HepG2 (cell line): ENCODE measurements at regions not wholly inside any gene's neighbourhood (a gene's known extent, or its start where the extent isn't known, plus 50 kb on each side); places are given as distances from the start of the nearest gene placed in this dataset.

Experiments used
- ATAC-seq: fragments of 200-7000 bp; cut with Tn5 transposase; 3 replicates; pipeline ENCODE4 v1.9.1; 2020; ENCODE audit warnings: mild to moderate bottlenecking, moderate library complexity
- BruUV-seq: library from RNA; stranded (reverse); fragments of 400-500 nt; replicated peaks from 2 replicates; lab custom pipeline; 2021; lab: Mats Ljungman, UMichigan
- CTCF ChIA-PET: fragments of 300-600 bp; formaldehyde crosslinking; extraction: SDS; loops from one replicate; lab custom pipeline; 2021; ENCODE audit warnings: low total read pairs, inconsistent platforms, low intra/inter-chr PET ratio; lab: Yijun Ruan, JAX
- POLR2A ChIA-PET: fragments of 350-600 bp; sonication (Branson Sonifier 250); formaldehyde crosslinking; loops from one replicate; lab custom pipeline; 2020; ENCODE audit warnings: antibody characterized with exemption, inconsistent platforms; lab: Yijun Ruan, JAX
- DNase-seq: peaks from one replicate; pipeline ENCODE4 v3.0.0-alpha.2; 2015; ENCODE audit warnings: low spot score
- FAIRE-seq: peaks from 3 replicates; lab custom pipeline; 2011; peaks lifted over from hg19 to GRCh38; lab: Jason Lieb, UNC
- H2AFZ ChIP-seq: one replicate; pipeline ENCODE4 v1.6.1; 2011; ENCODE audit warnings: low read length, inconsistent platforms
- H3K27ac ChIP-seq: fragments of 300-600 bp; 3 replicates; pipeline ENCODE4 v1.8.0; 2011; ENCODE audit warnings: mixed run types, mild to moderate bottlenecking, mixed read lengths, low read length, inconsistent platforms; ENCODE audit not compliant: insufficient read depth; ENCODE audit errors: extremely low read length
- H3K27me3 ChIP-seq, 2 experiments: fragments of 200-600 bp in 1 of 2; 2 replicates in 1 of 2; 3 replicates in 1 of 2; pipeline versions ENCODE4 v1.6.0 to v1.8.0; 2011; ENCODE audit warnings: low read length in 2 of 2, mild to moderate bottlenecking in 2 of 2, moderate library complexity in 2 of 2, inconsistent platforms in 1 of 2; ENCODE audit not compliant: insufficient read depth in 2 of 2, control insufficient read depth in 1 of 2
- H3K36me3 ChIP-seq, 2 experiments: fragments of 200-600 bp in 1 of 2; replicated peaks in 1 of 2; 2 replicates in 1 of 2; 3 replicates in 1 of 2; pipeline versions ENCODE4 v1.5.1 to v1.8.0; 2011; ENCODE audit warnings: low read length in 2 of 2, inconsistent platforms in 1 of 2; ENCODE audit not compliant: insufficient read depth in 2 of 2, control insufficient read depth in 1 of 2
- H3K4me1 ChIP-seq: 2 replicates; pipeline ENCODE4 v1.5.1; 2012; ENCODE audit warnings: low read length, inconsistent platforms; ENCODE audit not compliant: insufficient read depth
- H3K4me2 ChIP-seq: 2 replicates; pipeline ENCODE4 v1.6.0; 2011; ENCODE audit warnings: low read depth, low read length, inconsistent platforms
- H3K4me3 ChIP-seq, 3 experiments: fragments of 200-600 bp in 1 of 3; sonication (generic), shearing (Covaris generic) in 1 of 3; replicated peaks in 1 of 3; 2 replicates each; pipeline ENCODE4 v1.5.1; 2011 to 2016; ENCODE audit warnings: low read length in 3 of 3, inconsistent platforms in 2 of 3, low read depth in 2 of 3, mild to moderate bottlenecking in 2 of 3, control low read depth in 1 of 3, mixed read lengths in 1 of 3; ENCODE audit not compliant: insufficient read depth in 1 of 3
- H3K79me2 ChIP-seq: one replicate; pipeline ENCODE4 v1.6.1; 2011; ENCODE audit warnings: low read length, inconsistent platforms; ENCODE audit not compliant: insufficient read depth
- H3K9ac ChIP-seq: 2 replicates; pipeline ENCODE4 v1.6.0; 2011; ENCODE audit warnings: mild to moderate bottlenecking, low read depth, low read length, inconsistent platforms; ENCODE audit not compliant: insufficient read depth
- H3K9me3 ChIP-seq: 2 replicates; pipeline ENCODE4 v1.5.1; 2012; ENCODE audit warnings: mild to moderate bottlenecking, low read length
- H4K20me1 ChIP-seq: 2 replicates; pipeline ENCODE4 v1.6.0; 2011; ENCODE audit warnings: inconsistent platforms, mild to moderate bottlenecking, low read length, moderate library complexity; ENCODE audit not compliant: insufficient read depth
- ASH2L ChIP-seq: fragments of 300-600, 200-600 bp; sonication (generic); IDR thresholded peaks from 2 replicates; pipeline ENCODE4 v1.7.0; 2017; ENCODE audit warnings: low read depth, mild to moderate bottlenecking, moderate library complexity, mixed read lengths, low read length; ENCODE audit not compliant: insufficient read length
- ATRX ChIP-seq: sonication (generic); formaldehyde crosslinking; IDR thresholded peaks from 2 replicates; pipeline ENCODE4 v1.4.0; 2020; ENCODE audit warnings: missing genetic modification reagents, borderline replicate concordance
- MED13 ChIP-seq: sonication (generic); formaldehyde crosslinking; IDR thresholded peaks from 2 replicates; pipeline ENCODE4 v1.5.0; 2020; ENCODE audit warnings: missing genetic modification reagents
- ZNF749 ChIP-seq: sonication (generic); formaldehyde crosslinking; IDR thresholded peaks from 2 replicates; pipeline ENCODE4 v1.8.0; 2022; ENCODE audit warnings: mild to moderate bottlenecking, missing genetic modification reagents, moderate library complexity, borderline replicate concordance
- WGBS: methylation state at CpG from one replicate; pipeline ENCODE4 v1.1.6; 2017; ENCODE audit warnings: low lambda C conversion rate; 5-methylcytosine and 5-hydroxymethylcytosine counted together
- in situ Hi-C: cut with HindIII; loops from 2 replicates; pipeline ENCODE4 v1.10.0; 2017; ENCODE audit warnings: low pct_unique_long_range_greater_than_20kb; ENCODE audit not compliant: extremely low pct_ligation_motif_present
- intact Hi-C: fragments of 100-400 bp; cut with micrococcal nuclease; formaldehyde crosslinking; loops from one replicate; pipeline ENCODE4 v1.10.0; 2022; ENCODE audit not compliant: unreplicated experiment
- TF ChIP-seq, protein P1 (sequence below): sonication (generic); formaldehyde crosslinking; IDR thresholded peaks from 2 replicates; pipeline ENCODE4 v1.4.0; 2020; ENCODE audit warnings: missing genetic modification reagents, mild to moderate bottlenecking, borderline replicate concordance
- TF ChIP-seq, protein P2 (sequence below): sonication (generic); formaldehyde crosslinking; IDR thresholded peaks from 2 replicates; pipeline ENCODE4 v1.4.0; 2020; ENCODE audit warnings: low read depth, missing genetic modification reagents
- TF ChIP-seq, protein P3 (sequence below): sonication (generic); formaldehyde crosslinking; IDR thresholded peaks from 2 replicates; pipeline ENCODE4 v1.4.0; 2020; ENCODE audit warnings: missing genetic modification reagents
- TF ChIP-seq, protein P4 (sequence below), 2 experiments: fragments of 450-650 bp in 1 of 2; sonication (generic) in 1 of 2; formaldehyde crosslinking; IDR thresholded peaks; 2 replicates each; pipeline versions ENCODE4 v1.5.0 to v1.8.0; 2020 to 2022; ENCODE audit warnings: mild to moderate bottlenecking in 1 of 2, missing genetic modification reagents in 1 of 2

DNA sequence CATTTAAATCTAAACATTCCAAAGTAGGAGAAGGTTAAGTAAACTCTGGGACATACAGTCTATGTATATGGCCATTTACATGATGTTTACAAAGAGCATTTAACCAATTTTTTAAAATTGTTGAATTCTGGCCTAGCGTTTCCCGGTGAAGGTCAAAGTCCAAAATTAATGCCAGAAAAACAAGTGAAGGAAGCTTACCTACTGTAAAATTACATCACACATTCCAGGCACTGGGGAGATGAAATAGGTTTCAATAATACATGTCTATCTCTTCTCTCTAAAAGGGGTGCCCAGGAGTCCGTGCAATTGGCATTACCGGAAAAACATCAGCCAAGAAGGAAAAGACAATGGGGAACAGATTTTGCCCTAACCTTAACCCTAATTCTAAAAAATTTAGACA lies 358.8 kb downstream of the VPS13C start:
- H2AFZ ChIP-seq: no peak overlapping the region
- no peaks in the 10 kb centered on the region for H3K27me3 ChIP-seq
- H3K4me2 ChIP-seq: no peak overlapping the region
- no peak for TF ChIP-seq MED13 (CRISPR knock-in tag)
- TF ChIP-seq, protein P1, sequence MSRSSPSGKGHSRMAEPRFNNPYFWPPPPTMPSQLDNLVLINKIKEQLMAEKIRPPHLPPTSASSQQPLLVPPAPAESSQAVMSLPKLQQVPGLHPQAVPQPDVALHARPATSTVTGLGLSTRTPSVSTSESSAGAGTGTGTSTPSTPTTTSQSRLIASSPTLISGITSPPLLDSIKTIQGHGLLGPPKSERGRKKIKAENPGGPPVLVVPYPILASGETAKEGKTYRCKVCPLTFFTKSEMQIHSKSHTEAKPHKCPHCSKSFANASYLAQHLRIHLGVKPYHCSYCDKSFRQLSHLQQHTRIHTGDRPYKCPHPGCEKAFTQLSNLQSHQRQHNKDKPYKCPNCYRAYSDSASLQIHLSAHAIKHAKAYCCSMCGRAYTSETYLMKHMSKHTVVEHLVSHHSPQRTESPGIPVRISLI: no peak
- 23% methylated on average over 4 of the region's 4 CpGs for WGBS
- H3K79me2 ChIP-seq: no peaks in the 10 kb centered on the region
- BruUV-seq: no TSS peak
- H3K4me3 ChIP-seq: no peak overlapping the region
- CTCF ChIA-PET: no interaction called here
- ATAC-seq (no peak), DNase-seq (no peak), FAIRE-seq (no peak)
- in situ Hi-C loops (no loop called here), intact Hi-C loops (no loop called here)
- no peaks in the 10 kb centered on the region for H4K20me1 ChIP-seq
- H3K36me3 ChIP-seq: no peaks in the 10 kb centered on the region
- H3K9me3 ChIP-seq: no peaks in the 10 kb centered on the region
- POLR2A ChIA-PET: no interaction called here
- no peak overlapping the region for H3K27ac ChIP-seq
- H3K9ac ChIP-seq: no peak overlapping the region
- peaks cover 6% of the 10 kb centered on the region; the same call in 1 of the 2 replicates for H3K4me1 ChIP-seq

DNA sequence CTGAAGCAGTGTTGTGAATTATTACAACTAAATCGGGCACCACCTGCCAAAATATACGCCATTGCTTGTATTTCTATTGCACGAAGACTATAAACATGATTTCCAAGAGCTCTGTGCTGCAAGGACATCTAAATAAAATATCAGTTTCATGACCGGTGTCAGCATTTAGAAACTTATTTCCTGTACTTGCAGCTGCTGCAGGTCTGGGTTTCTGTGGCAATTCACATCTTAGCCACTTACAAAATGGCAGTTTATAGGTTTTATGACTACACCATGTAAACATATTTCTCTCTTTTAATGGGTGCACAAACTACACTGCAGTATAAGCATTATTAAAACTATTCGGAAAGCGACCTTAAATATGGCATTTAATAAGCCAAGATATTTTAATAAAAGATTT lies 359.4 kb downstream of the VPS13C start:
- ChIA-PET CTCF (no interaction called here), POLR2A (no interaction called here)
- H3K4me2 ChIP-seq: no peak overlapping the region
- FAIRE-seq (no peak), ATAC-seq (no peak), DNase-seq (no peak)
- H3K4me3 ChIP-seq: no peak overlapping the region
- H3K9me3 ChIP-seq: no peaks in the 10 kb centered on the region
- no peak overlapping the region for H3K9ac ChIP-seq
- H3K27ac ChIP-seq: no peak overlapping the region
- 19% methylated on average over 6 of the region's 6 CpGs for WGBS
- H4K20me1 ChIP-seq: no peaks in the 10 kb centered on the region
- no peaks in the 10 kb centered on the region for H3K79me2 ChIP-seq
- in situ Hi-C loops: no loop called here
- BruUV-seq: no TSS peak
- no peak overlapping the region for H2AFZ ChIP-seq
- peaks cover 6% of the 10 kb centered on the region; the same call in 1 of the 2 replicates for H3K4me1 ChIP-seq
- intact Hi-C loops: no loop called here
- H3K36me3 ChIP-seq: no peaks in the 10 kb centered on the region
- no peaks in the 10 kb centered on the region for H3K27me3 ChIP-seq
- TF ChIP-seq, protein P2, sequence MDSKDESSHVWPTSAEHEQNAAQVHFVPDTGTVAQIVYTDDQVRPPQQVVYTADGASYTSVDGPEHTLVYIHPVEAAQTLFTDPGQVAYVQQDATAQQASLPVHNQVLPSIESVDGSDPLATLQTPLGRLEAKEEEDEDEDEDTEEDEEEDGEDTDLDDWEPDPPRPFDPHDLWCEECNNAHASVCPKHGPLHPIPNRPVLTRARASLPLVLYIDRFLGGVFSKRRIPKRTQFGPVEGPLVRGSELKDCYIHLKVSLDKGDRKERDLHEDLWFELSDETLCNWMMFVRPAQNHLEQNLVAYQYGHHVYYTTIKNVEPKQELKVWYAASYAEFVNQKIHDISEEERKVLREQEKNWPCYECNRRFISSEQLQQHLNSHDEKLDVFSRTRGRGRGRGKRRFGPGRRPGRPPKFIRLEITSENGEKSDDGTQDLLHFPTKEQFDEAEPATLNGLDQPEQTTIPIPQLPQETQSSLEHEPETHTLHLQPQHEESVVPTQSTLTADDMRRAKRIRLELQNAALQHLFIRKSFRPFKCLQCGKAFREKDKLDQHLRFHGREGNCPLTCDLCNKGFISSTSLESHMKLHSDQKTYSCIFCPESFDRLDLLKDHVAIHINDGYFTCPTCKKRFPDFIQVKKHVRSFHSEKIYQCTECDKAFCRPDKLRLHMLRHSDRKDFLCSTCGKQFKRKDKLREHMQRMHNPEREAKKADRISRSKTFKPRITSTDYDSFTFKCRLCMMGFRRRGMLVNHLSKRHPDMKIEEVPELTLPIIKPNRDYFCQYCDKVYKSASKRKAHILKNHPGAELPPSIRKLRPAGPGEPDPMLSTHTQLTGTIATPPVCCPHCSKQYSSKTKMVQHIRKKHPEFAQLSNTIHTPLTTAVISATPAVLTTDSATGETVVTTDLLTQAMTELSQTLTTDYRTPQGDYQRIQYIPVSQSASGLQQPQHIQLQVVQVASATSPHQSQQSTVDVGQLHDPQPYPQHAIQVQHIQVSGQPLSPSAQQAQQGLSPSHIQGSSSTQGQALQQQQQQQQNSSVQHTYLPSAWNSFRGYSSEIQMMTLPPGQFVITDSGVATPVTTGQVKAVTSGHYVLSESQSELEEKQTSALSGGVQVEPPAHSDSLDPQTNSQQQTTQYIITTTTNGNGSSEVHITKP (CRISPR knock-in tag): no peak
- TF ChIP-seq ASH2L (no peak), ATRX (CRISPR knock-in tag) (no peak), ZNF749 (CRISPR knock-in tag) (no peak)
- TF ChIP-seq, protein P3, sequence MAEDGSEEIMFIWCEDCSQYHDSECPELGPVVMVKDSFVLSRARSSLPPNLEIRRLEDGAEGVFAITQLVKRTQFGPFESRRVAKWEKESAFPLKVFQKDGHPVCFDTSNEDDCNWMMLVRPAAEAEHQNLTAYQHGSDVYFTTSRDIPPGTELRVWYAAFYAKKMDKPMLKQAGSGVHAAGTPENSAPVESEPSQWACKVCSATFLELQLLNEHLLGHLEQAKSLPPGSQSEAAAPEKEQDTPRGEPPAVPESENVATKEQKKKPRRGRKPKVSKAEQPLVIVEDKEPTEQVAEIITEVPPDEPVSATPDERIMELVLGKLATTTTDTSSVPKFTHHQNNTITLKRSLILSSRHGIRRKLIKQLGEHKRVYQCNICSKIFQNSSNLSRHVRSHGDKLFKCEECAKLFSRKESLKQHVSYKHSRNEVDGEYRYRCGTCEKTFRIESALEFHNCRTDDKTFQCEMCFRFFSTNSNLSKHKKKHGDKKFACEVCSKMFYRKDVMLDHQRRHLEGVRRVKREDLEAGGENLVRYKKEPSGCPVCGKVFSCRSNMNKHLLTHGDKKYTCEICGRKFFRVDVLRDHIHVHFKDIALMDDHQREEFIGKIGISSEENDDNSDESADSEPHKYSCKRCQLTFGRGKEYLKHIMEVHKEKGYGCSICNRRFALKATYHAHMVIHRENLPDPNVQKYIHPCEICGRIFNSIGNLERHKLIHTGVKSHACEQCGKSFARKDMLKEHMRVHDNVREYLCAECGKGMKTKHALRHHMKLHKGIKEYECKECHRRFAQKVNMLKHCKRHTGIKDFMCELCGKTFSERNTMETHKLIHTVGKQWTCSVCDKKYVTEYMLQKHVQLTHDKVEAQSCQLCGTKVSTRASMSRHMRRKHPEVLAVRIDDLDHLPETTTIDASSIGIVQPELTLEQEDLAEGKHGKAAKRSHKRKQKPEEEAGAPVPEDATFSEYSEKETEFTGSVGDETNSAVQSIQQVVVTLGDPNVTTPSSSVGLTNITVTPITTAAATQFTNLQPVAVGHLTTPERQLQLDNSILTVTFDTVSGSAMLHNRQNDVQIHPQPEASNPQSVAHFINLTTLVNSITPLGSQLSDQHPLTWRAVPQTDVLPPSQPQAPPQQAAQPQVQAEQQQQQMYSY: no peak
- TF ChIP-seq, protein P4, sequence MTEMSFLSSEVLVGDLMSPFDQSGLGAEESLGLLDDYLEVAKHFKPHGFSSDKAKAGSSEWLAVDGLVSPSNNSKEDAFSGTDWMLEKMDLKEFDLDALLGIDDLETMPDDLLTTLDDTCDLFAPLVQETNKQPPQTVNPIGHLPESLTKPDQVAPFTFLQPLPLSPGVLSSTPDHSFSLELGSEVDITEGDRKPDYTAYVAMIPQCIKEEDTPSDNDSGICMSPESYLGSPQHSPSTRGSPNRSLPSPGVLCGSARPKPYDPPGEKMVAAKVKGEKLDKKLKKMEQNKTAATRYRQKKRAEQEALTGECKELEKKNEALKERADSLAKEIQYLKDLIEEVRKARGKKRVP (CRISPR knock-in tag; IDR thresholded peaks at IDR 0.05): no peak
